ENCODE measurements at regions not wholly inside any gene's neighbourhood (a gene's known extent, or its start where the extent isn't known, plus 50 kb on each side); places are given as distances from the start of the nearest gene placed in this dataset.

DNA sequence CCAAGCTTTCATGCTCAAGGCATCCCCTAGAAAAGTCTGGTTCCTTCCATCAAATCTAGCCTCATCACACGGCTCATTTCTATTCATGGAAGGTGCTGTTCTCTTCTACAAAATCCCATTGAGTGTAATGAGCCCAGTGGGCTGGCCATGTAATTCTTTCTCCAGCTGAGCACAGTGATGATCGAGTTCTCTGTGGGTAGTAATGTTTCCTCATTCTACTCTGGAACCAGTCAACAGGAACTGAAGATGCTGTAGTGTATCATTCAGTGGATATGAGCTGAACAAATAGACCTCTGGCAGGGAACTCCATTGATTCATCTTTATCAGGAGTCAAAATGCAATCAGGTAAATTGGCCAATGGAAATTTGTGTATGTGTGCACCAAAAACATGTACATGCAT is 149.2 kb downstream of the LRRC70 start (continued):
- TF ChIP-seq CDX4 (CRISPR knock-in tag; IDR thresholded peaks at IDR 0.05; ENCODE audit: borderline replicate concordance) (no peak), ZNF138 (CRISPR knock-in tag; conservative IDR thresholded peaks at IDR 0.05) (no peak)

- Mint-ChIP-seq H3K4me3 (no peak overlapping the region), H3K27me3 (ENCODE audit: low read depth) (no peaks in the 10 kb centered on the region), H3K27ac (no peak overlapping the region), H3K36me3 (no peaks in the 10 kb centered on the region), H3K9me3 (peaks cover 7% of the 10 kb centered on the region; the same call in 1 of the 2 replicates), H3K4me1 (no peaks in the 10 kb centered on the region)
- TF ChIP-seq CREB1 (CRISPR knock-in tag; IDR thresholded peaks at IDR 0.05), result no peak
- no peak for TF ChIP-seq GTF2I (CRISPR knock-in tag; conservative IDR thresholded peaks at IDR 0.05)
- no peak for TF ChIP-seq RELA (CRISPR knock-in tag; IDR thresholded peaks at IDR 0.05; ENCODE audit: borderline replicate concordance)
- no peak for TF ChIP-seq ZNF423 (CRISPR knock-in tag; IDR thresholded peaks at IDR 0.05)
- no peak for TF ChIP-seq ZNF138 (CRISPR knock-in tag; conservative IDR thresholded peaks at IDR 0.05)
- no peak for TF ChIP-seq FOXP1 (CRISPR knock-in tag; IDR thresholded peaks at IDR 0.05; ENCODE audit: borderline replicate concordance)
- TF ChIP-seq STAT6 (CRISPR knock-in tag; conservative IDR thresholded peaks at IDR 0.05; ENCODE audit: low read depth), result no peak
- TF ChIP-seq ZNF317 (CRISPR knock-in tag; IDR thresholded peaks at IDR 0.05; ENCODE audit: borderline replicate concordance, low read depth), result no peak
- TF ChIP-seq ZNF232 (CRISPR knock-in tag; IDR thresholded peaks at IDR 0.05), result no peak
- TF ChIP-seq, protein P1, sequence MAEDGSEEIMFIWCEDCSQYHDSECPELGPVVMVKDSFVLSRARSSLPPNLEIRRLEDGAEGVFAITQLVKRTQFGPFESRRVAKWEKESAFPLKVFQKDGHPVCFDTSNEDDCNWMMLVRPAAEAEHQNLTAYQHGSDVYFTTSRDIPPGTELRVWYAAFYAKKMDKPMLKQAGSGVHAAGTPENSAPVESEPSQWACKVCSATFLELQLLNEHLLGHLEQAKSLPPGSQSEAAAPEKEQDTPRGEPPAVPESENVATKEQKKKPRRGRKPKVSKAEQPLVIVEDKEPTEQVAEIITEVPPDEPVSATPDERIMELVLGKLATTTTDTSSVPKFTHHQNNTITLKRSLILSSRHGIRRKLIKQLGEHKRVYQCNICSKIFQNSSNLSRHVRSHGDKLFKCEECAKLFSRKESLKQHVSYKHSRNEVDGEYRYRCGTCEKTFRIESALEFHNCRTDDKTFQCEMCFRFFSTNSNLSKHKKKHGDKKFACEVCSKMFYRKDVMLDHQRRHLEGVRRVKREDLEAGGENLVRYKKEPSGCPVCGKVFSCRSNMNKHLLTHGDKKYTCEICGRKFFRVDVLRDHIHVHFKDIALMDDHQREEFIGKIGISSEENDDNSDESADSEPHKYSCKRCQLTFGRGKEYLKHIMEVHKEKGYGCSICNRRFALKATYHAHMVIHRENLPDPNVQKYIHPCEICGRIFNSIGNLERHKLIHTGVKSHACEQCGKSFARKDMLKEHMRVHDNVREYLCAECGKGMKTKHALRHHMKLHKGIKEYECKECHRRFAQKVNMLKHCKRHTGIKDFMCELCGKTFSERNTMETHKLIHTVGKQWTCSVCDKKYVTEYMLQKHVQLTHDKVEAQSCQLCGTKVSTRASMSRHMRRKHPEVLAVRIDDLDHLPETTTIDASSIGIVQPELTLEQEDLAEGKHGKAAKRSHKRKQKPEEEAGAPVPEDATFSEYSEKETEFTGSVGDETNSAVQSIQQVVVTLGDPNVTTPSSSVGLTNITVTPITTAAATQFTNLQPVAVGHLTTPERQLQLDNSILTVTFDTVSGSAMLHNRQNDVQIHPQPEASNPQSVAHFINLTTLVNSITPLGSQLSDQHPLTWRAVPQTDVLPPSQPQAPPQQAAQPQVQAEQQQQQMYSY (CRISPR knock-in tag; IDR thresholded peaks at IDR 0.05), result no peak
- no peak for TF ChIP-seq NR1H2 (CRISPR knock-in tag; IDR thresholded peaks at IDR 0.05)
- no peak for TF ChIP-seq SP1 (CRISPR knock-in tag; conservative IDR thresholded peaks at IDR 0.05)
- TF ChIP-seq PRRX2 (CRISPR knock-in tag; IDR thresholded peaks at IDR 0.05), result no peak
- TF ChIP-seq FOXK1 (CRISPR knock-in tag; IDR thresholded peaks at IDR 0.05), result no peak
- no peak for TF ChIP-seq ZNF671 (CRISPR knock-in tag; IDR thresholded peaks at IDR 0.05)
- no peak for TF ChIP-seq ZBTB21 (CRISPR knock-in tag; IDR thresholded peaks at IDR 0.05; ENCODE audit: borderline replicate concordance)
- ATAC-seq (no peak), DNase-seq (ENCODE audit: low spot score) (no peak)
- ChIA-PET POLR2A (no interaction called here), CTCF (no interaction called here)
Measured at GRCh38 chr5:62727184-62727583, 148.6 kb downstream of the LRRC70 start.

DNA sequence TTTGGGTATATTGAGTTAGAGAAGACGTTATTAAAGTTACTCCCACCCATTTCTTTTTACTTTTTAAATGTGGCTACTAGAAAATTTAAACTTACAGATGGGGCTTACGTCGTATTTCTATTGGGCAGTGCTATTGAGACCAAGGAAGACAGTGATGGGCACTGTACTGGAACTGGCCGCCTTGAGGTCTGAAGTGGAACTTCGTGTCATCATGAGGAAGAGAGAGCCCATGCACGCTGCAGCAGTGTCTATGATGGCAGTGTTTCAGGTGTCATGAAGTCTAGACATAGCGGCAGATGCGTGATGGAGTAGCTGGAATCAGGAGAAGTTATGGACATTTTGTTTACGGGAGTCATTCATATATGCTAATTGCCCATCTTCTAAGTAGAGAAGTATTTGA is 143.7 kb downstream of the LRRC70 start:
- H3K4me1 Mint-ChIP-seq, result peaks cover 33% of the 10 kb centered on the region
- no peaks in the 10 kb centered on the region; the same call in 1 of the 2 replicates for H3K27me3 Mint-ChIP-seq (ENCODE audit: low read depth)
- ATAC-seq, result peak; percentile 58
- CTCF ChIA-PET, result no interaction called here
- no peaks in the 10 kb centered on the region for H3K9me3 Mint-ChIP-seq
- DNase-seq (ENCODE audit: low spot score), result peak; percentile 20
- H3K36me3 Mint-ChIP-seq, result no peaks in the 10 kb centered on the region
- no peak overlapping the region for H3K27ac Mint-ChIP-seq
- POLR2A ChIA-PET, result no interaction called here
- no peak overlapping the region for H3K4me3 Mint-ChIP-seq
- TF ChIP-seq TCF7 (CRISPR knock-in tag; IDR thresholded peaks at IDR 0.05; ENCODE audit: low read depth) (no peak), ZNF416 (CRISPR knock-in tag; IDR thresholded peaks at IDR 0.05) (no peak), USF1 (CRISPR knock-in tag; IDR thresholded peaks at IDR 0.05) (no peak), ERG (CRISPR knock-in tag; IDR thresholded peaks at IDR 0.05) (no peak)
- TF ChIP-seq, protein P2, sequence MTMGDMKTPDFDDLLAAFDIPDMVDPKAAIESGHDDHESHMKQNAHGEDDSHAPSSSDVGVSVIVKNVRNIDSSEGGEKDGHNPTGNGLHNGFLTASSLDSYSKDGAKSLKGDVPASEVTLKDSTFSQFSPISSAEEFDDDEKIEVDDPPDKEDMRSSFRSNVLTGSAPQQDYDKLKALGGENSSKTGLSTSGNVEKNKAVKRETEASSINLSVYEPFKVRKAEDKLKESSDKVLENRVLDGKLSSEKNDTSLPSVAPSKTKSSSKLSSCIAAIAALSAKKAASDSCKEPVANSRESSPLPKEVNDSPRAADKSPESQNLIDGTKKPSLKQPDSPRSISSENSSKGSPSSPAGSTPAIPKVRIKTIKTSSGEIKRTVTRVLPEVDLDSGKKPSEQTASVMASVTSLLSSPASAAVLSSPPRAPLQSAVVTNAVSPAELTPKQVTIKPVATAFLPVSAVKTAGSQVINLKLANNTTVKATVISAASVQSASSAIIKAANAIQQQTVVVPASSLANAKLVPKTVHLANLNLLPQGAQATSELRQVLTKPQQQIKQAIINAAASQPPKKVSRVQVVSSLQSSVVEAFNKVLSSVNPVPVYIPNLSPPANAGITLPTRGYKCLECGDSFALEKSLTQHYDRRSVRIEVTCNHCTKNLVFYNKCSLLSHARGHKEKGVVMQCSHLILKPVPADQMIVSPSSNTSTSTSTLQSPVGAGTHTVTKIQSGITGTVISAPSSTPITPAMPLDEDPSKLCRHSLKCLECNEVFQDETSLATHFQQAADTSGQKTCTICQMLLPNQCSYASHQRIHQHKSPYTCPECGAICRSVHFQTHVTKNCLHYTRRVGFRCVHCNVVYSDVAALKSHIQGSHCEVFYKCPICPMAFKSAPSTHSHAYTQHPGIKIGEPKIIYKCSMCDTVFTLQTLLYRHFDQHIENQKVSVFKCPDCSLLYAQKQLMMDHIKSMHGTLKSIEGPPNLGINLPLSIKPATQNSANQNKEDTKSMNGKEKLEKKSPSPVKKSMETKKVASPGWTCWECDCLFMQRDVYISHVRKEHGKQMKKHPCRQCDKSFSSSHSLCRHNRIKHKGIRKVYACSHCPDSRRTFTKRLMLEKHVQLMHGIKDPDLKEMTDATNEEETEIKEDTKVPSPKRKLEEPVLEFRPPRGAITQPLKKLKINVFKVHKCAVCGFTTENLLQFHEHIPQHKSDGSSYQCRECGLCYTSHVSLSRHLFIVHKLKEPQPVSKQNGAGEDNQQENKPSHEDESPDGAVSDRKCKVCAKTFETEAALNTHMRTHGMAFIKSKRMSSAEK (CRISPR knock-in tag; IDR thresholded peaks at IDR 0.05; ENCODE audit: borderline replicate concordance), result no peak
